ENCODE measurements at regions not wholly inside any gene's neighbourhood (a gene's known extent, or its start where the extent isn't known, plus 50 kb on each side); places are given as distances from the start of the nearest gene placed in this dataset.
"Not testable (repeated sequence)": the region's sequence is repeated elsewhere in the genome, so short reads cannot be mapped to it uniquely, and the experiment has no call there.

- FAIRE-seq (no peak), DNase-seq (no peak)
- no peak overlapping the region for H3K9ac ChIP-seq (ENCODE audit: low read length in 3 of 3)
- peaks cover 2% of the 10 kb centered on the region for H3K27me3 ChIP-seq (ENCODE audit: control insufficient read depth, insufficient read depth, low read length)
- H3K9me3 ChIP-seq (ENCODE audit: control insufficient read depth in 2 of 3, insufficient read depth in 1 of 3, low read length in 3 of 3): no peaks in the 10 kb centered on the region
- no peaks in the 10 kb centered on the region for H3K36me3 ChIP-seq (ENCODE audit: control insufficient read depth in 2 of 3, insufficient read depth in 3 of 3, low read length in 3 of 3)
- H3K4me1 ChIP-seq (ENCODE audit: control insufficient read depth in 2 of 3, insufficient read depth in 2 of 3, low read depth in 1 of 3, low read length in 3 of 3): no peaks in the 10 kb centered on the region
- H3K27ac ChIP-seq (ENCODE audit: low read depth in 2 of 2, low read length in 2 of 2): no peak overlapping the region
- no peak overlapping the region for H3K4me3 ChIP-seq (ENCODE audit: low read length in 3 of 3)
- TF ChIP-seq CTCF (IDR thresholded peaks at IDR 0.05; ENCODE audit: borderline replicate concordance, extremely low read depth, insufficient read depth): no peak
- intact Hi-C loops (cut with DNase I): no loop called here
Measured at GRCh38 chr1:866095-866494, 57.6 kb upstream of the SAMD11 start.

- H3K9me3 ChIP-seq (ENCODE audit: control insufficient read depth in 2 of 3, insufficient read depth in 1 of 3, low read length in 3 of 3); intact Hi-C loops (cut with DNase I); H3K4me3 ChIP-seq (ENCODE audit: low read length in 3 of 3); DNase-seq; H3K27me3 ChIP-seq (ENCODE audit: control insufficient read depth, insufficient read depth, low read length); FAIRE-seq; H3K27ac ChIP-seq (ENCODE audit: low read depth in 2 of 2, low read length in 2 of 2); H3K9ac ChIP-seq (ENCODE audit: low read length in 3 of 3); H3K4me1 ChIP-seq (ENCODE audit: control insufficient read depth in 2 of 3, insufficient read depth in 2 of 3, low read depth in 1 of 3, low read length in 3 of 3); H3K36me3 ChIP-seq (ENCODE audit: control insufficient read depth in 2 of 3, insufficient read depth in 3 of 3, low read length in 3 of 3): not testable (repeated sequence)
Measured at GRCh38 chr1:866631-867299, 57.0 kb upstream of the SAMD11 start.

GRCh38 chr1:867550-867949 is 56.2 kb upstream of the SAMD11 start:
- H3K4me3 ChIP-seq (ENCODE audit: low read length in 3 of 3); FAIRE-seq; H3K9me3 ChIP-seq (ENCODE audit: control insufficient read depth in 2 of 3, insufficient read depth in 1 of 3, low read length in 3 of 3); DNase-seq; H3K4me1 ChIP-seq (ENCODE audit: control insufficient read depth in 2 of 3, insufficient read depth in 2 of 3, low read depth in 1 of 3, low read length in 3 of 3); H3K27ac ChIP-seq (ENCODE audit: low read depth in 2 of 2, low read length in 2 of 2); H3K9ac ChIP-seq (ENCODE audit: low read length in 3 of 3); H3K36me3 ChIP-seq (ENCODE audit: control insufficient read depth in 2 of 3, insufficient read depth in 3 of 3, low read length in 3 of 3); intact Hi-C loops (cut with DNase I); H3K27me3 ChIP-seq (ENCODE audit: control insufficient read depth, insufficient read depth, low read length): not testable (repeated sequence)

GRCh38 chr1:869499-870244 is 54.1 kb upstream of the SAMD11 start:
- H3K4me3 ChIP-seq (ENCODE audit: low read length in 3 of 3): no peak overlapping the region
- intact Hi-C loops (cut with DNase I): no loop called here
- TF ChIP-seq CTCF (IDR thresholded peaks at IDR 0.05; ENCODE audit: borderline replicate concordance, extremely low read depth, insufficient read depth): peak; percentile 68
- H3K9ac ChIP-seq (ENCODE audit: low read length in 3 of 3): no peak overlapping the region
- H3K9me3 ChIP-seq (ENCODE audit: control insufficient read depth in 2 of 3, insufficient read depth in 1 of 3, low read length in 3 of 3): no peaks in the 10 kb centered on the region
- H3K36me3 ChIP-seq (ENCODE audit: control insufficient read depth in 2 of 3, insufficient read depth in 3 of 3, low read length in 3 of 3): no peaks in the 10 kb centered on the region
- FAIRE-seq (no peak), DNase-seq (peak; percentile 59 to 89 (median 81))
- H3K4me1 ChIP-seq (ENCODE audit: control insufficient read depth in 2 of 3, insufficient read depth in 2 of 3, low read depth in 1 of 3, low read length in 3 of 3): no peaks in the 10 kb centered on the region
- peaks cover 2% of the 10 kb centered on the region for H3K27me3 ChIP-seq (ENCODE audit: control insufficient read depth, insufficient read depth, low read length)
- no peak overlapping the region for H3K27ac ChIP-seq (ENCODE audit: low read depth in 2 of 2, low read length in 2 of 2)
